ENCODE measurements at regions not wholly inside any gene's neighbourhood (a gene's known extent, or its start where the extent isn't known, plus 50 kb on each side); places are given as distances from the start of the nearest gene placed in this dataset.

DNA sequence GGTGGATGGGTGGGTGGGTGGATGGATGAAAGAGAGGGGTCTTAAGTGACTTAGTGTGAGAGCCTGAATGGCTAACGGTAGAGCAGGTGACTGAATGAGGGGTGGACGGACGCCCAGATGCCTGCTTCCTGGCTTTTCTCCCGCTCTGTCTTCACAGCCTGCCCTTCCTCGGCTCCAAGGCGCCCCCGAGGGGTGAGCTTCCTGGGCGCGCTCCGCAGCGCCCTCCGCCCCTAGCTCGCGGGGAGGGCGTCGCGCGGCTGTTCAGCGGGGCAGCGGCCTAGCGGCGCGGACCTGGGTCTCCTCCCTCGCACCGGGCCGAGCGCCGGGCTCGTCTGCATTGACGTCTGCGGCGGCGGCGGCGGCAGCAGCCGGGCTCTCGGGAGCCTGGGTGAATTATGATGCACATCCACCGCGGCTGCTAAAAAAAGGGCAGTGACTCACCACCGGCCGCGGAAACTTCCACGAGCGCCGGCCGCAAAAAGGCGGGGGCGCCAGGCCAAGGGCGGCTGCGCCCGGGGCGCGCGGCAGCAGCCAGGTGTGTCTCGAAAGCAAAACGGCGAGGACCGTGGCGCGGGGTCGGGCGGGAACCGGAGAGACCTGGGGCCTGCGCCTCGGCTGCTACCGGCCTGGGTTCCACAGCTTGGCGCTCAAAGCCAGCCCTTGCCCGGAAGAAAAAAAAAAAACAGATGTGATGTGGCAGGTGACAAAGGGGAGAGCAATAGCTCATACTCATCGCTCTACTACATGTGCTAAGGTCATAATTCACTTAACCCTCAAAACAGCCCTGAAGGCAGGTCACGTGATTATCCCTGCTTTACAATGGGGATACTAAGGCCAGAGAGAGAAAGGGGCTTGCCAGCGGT, 143.0 kb upstream of the ADRA1B start (continued):
- TF ChIP-seq MEF2A (IDR thresholded peaks at IDR 0.05; ENCODE audit: control insufficient read depth, low read depth, low read length), result peak; percentile 76
- TF ChIP-seq ATF1 (CRISPR knock-in tag; IDR thresholded peaks at IDR 0.05), result no peak
- peak; percentile 42; the same call in 1 of the 2 replicates for TF ChIP-seq ATF1 (tag; IDR thresholded peaks at IDR 0.05)
- TF ChIP-seq JUN (IDR thresholded peaks at IDR 0.05; ENCODE audit: borderline replicate concordance, low read depth, low read length), result peak; percentile 61; the same call in 1 of the 2 replicates
- TF ChIP-seq JUN (CRISPR knock-in tag; IDR thresholded peaks at IDR 0.05; ENCODE audit: borderline replicate concordance), result no peak
- TF ChIP-seq, protein P1, sequence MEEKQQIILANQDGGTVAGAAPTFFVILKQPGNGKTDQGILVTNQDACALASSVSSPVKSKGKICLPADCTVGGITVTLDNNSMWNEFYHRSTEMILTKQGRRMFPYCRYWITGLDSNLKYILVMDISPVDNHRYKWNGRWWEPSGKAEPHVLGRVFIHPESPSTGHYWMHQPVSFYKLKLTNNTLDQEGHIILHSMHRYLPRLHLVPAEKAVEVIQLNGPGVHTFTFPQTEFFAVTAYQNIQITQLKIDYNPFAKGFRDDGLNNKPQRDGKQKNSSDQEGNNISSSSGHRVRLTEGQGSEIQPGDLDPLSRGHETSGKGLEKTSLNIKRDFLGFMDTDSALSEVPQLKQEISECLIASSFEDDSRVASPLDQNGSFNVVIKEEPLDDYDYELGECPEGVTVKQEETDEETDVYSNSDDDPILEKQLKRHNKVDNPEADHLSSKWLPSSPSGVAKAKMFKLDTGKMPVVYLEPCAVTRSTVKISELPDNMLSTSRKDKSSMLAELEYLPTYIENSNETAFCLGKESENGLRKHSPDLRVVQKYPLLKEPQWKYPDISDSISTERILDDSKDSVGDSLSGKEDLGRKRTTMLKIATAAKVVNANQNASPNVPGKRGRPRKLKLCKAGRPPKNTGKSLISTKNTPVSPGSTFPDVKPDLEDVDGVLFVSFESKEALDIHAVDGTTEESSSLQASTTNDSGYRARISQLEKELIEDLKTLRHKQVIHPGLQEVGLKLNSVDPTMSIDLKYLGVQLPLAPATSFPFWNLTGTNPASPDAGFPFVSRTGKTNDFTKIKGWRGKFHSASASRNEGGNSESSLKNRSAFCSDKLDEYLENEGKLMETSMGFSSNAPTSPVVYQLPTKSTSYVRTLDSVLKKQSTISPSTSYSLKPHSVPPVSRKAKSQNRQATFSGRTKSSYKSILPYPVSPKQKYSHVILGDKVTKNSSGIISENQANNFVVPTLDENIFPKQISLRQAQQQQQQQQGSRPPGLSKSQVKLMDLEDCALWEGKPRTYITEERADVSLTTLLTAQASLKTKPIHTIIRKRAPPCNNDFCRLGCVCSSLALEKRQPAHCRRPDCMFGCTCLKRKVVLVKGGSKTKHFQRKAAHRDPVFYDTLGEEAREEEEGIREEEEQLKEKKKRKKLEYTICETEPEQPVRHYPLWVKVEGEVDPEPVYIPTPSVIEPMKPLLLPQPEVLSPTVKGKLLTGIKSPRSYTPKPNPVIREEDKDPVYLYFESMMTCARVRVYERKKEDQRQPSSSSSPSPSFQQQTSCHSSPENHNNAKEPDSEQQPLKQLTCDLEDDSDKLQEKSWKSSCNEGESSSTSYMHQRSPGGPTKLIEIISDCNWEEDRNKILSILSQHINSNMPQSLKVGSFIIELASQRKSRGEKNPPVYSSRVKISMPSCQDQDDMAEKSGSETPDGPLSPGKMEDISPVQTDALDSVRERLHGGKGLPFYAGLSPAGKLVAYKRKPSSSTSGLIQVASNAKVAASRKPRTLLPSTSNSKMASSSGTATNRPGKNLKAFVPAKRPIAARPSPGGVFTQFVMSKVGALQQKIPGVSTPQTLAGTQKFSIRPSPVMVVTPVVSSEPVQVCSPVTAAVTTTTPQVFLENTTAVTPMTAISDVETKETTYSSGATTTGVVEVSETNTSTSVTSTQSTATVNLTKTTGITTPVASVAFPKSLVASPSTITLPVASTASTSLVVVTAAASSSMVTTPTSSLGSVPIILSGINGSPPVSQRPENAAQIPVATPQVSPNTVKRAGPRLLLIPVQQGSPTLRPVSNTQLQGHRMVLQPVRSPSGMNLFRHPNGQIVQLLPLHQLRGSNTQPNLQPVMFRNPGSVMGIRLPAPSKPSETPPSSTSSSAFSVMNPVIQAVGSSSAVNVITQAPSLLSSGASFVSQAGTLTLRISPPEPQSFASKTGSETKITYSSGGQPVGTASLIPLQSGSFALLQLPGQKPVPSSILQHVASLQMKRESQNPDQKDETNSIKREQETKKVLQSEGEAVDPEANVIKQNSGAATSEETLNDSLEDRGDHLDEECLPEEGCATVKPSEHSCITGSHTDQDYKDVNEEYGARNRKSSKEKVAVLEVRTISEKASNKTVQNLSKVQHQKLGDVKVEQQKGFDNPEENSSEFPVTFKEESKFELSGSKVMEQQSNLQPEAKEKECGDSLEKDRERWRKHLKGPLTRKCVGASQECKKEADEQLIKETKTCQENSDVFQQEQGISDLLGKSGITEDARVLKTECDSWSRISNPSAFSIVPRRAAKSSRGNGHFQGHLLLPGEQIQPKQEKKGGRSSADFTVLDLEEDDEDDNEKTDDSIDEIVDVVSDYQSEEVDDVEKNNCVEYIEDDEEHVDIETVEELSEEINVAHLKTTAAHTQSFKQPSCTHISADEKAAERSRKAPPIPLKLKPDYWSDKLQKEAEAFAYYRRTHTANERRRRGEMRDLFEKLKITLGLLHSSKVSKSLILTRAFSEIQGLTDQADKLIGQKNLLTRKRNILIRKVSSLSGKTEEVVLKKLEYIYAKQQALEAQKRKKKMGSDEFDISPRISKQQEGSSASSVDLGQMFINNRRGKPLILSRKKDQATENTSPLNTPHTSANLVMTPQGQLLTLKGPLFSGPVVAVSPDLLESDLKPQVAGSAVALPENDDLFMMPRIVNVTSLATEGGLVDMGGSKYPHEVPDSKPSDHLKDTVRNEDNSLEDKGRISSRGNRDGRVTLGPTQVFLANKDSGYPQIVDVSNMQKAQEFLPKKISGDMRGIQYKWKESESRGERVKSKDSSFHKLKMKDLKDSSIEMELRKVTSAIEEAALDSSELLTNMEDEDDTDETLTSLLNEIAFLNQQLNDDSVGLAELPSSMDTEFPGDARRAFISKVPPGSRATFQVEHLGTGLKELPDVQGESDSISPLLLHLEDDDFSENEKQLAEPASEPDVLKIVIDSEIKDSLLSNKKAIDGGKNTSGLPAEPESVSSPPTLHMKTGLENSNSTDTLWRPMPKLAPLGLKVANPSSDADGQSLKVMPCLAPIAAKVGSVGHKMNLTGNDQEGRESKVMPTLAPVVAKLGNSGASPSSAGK (IDR thresholded peaks at IDR 0.05), result peak; percentile 61
- TF ChIP-seq, protein P2, sequence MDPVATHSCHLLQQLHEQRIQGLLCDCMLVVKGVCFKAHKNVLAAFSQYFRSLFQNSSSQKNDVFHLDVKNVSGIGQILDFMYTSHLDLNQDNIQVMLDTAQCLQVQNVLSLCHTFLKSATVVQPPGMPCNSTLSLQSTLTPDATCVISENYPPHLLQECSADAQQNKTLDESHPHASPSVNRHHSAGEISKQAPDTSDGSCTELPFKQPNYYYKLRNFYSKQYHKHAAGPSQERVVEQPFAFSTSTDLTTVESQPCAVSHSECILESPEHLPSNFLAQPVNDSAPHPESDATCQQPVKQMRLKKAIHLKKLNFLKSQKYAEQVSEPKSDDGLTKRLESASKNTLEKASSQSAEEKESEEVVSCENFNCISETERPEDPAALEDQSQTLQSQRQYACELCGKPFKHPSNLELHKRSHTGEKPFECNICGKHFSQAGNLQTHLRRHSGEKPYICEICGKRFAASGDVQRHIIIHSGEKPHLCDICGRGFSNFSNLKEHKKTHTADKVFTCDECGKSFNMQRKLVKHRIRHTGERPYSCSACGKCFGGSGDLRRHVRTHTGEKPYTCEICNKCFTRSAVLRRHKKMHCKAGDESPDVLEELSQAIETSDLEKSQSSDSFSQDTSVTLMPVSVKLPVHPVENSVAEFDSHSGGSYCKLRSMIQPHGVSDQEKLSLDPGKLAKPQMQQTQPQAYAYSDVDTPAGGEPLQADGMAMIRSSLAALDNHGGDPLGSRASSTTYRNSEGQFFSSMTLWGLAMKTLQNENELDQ (CRISPR knock-in tag; IDR thresholded peaks at IDR 0.05; ENCODE audit: borderline replicate concordance), result no peak
- TF ChIP-seq, protein P3, sequence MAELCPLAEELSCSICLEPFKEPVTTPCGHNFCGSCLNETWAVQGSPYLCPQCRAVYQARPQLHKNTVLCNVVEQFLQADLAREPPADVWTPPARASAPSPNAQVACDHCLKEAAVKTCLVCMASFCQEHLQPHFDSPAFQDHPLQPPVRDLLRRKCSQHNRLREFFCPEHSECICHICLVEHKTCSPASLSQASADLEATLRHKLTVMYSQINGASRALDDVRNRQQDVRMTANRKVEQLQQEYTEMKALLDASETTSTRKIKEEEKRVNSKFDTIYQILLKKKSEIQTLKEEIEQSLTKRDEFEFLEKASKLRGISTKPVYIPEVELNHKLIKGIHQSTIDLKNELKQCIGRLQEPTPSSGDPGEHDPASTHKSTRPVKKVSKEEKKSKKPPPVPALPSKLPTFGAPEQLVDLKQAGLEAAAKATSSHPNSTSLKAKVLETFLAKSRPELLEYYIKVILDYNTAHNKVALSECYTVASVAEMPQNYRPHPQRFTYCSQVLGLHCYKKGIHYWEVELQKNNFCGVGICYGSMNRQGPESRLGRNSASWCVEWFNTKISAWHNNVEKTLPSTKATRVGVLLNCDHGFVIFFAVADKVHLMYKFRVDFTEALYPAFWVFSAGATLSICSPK (IDR thresholded peaks at IDR 0.05; ENCODE audit: borderline replicate concordance), result no peak
- no peak for TF ChIP-seq OTX1 (CRISPR knock-in tag; IDR thresholded peaks at IDR 0.05)
- no peak for TF ChIP-seq NR2C2 (CRISPR knock-in tag; IDR thresholded peaks at IDR 0.05)
- peak; percentile 51; the same call in 1 of the 2 replicates for TF ChIP-seq NR2C2 (tag; IDR thresholded peaks at IDR 0.05)
